ENCODE measurements at regions not wholly inside any gene's neighbourhood (a gene's known extent, or its start where the extent isn't known, plus 50 kb on each side); places are given as distances from the start of the nearest gene placed in this dataset.

- H4K5ac ChIP-seq (ENCODE audit: insufficient read length, low read depth, low read length) = no peak overlapping the region
- H3K18ac ChIP-seq (ENCODE audit: extremely low read depth, low read length) = no peak overlapping the region
- DNase-seq (ENCODE audit: low read depth in 1 of 2, low spot score in 2 of 2) (no peak), FAIRE-seq (no peak)
- 90% methylated on average over 2 of the region's 2 CpGs; no CpG with 5 or more reads in 1 of the 2 experiments for WGBS, 2 experiments (ENCODE audit: extremely low coverage in 1 of 2, insufficient coverage in 1 of 2, insufficient read length in 1 of 2, insufficient replicate concordance in 2 of 2, low coverage in 1 of 2, low lambda C conversion rate in 2 of 2, missing lambda C conversion rate in 1 of 2)
- H4K20me1 ChIP-seq (replicated peaks in 1 of 2; ENCODE audit: control insufficient read depth in 1 of 2, insufficient read depth in 2 of 2, low read length in 2 of 2) = no peaks in the 10 kb centered on the region
- H2AFZ ChIP-seq (ENCODE audit: low read length) = peak overlapping the region; percentile 76
- no peak overlapping the region for H2BK120ac ChIP-seq (replicated peaks; ENCODE audit: low read depth, low read length)
- no peaks in the 10 kb centered on the region for H3K79me2 ChIP-seq (ENCODE audit: control insufficient read depth in 1 of 2, insufficient read depth in 2 of 2, low read length in 2 of 2)
- no peak overlapping the region for H4K91ac ChIP-seq (replicated peaks; ENCODE audit: insufficient read length, low read length)
- no peak overlapping the region for H3K56ac ChIP-seq (replicated peaks; ENCODE audit: insufficient read length, low read depth, low read length)
- no peak overlapping the region for H3K14ac ChIP-seq (ENCODE audit: insufficient read length)
- no peak overlapping the region for H3K4me3 ChIP-seq (ENCODE audit: extremely low read depth in 1 of 4, insufficient read depth in 2 of 4, low read depth in 3 of 4, low read length in 4 of 4)
- H2BK15ac ChIP-seq (ENCODE audit: low read length) = no peak overlapping the region
- CTCF ChIA-PET (ENCODE audit: partially characterized antibody) = interaction anchor here (0.8 to 1.2 kb wide), 2 partner anchors 8 to 101 kb away, joined by 3 to 4 read pairs; no protein-coding TSS in a partner anchor
- no peak overlapping the region for H3K4me2 ChIP-seq (ENCODE audit: insufficient read depth in 1 of 2, low read depth in 2 of 2, low read length in 2 of 2)
- H3K27ac ChIP-seq (ENCODE audit: low read depth, low read length) = no peak overlapping the region
- no peak overlapping the region for H2BK5ac ChIP-seq (ENCODE audit: low read depth, low read length)
- H3K23ac ChIP-seq (ENCODE audit: insufficient read length) = no peak overlapping the region
- H2AK5ac ChIP-seq (ENCODE audit: low read depth, low read length) = no peak overlapping the region
- no peaks in the 10 kb centered on the region for H3K9me3 ChIP-seq (ENCODE audit: insufficient read depth in 2 of 2, low read depth in 1 of 2, low read length in 1 of 2)
- H3K4ac ChIP-seq (replicated peaks; ENCODE audit: insufficient read length, low read depth, low read length) = no peak overlapping the region
- no peak overlapping the region for H2BK20ac ChIP-seq (ENCODE audit: low read length)
- POLR2A ChIA-PET (ENCODE audit: partially characterized antibody) = no interaction called here
- no peak overlapping the region for H2BK12ac ChIP-seq (ENCODE audit: low read depth, low read length)
- no peaks in the 10 kb centered on the region for H3K79me1 ChIP-seq (ENCODE audit: low read depth, low read length)
- TF ChIP-seq SIRT6 (IDR thresholded peaks at IDR 0.05; ENCODE audit: low read length) (no peak), TCF12 (IDR thresholded peaks at IDR 0.05; ENCODE audit: low read depth, low read length) (no peak), POLR2A (IDR thresholded peaks at IDR 0.05; ENCODE audit: control extremely low read depth in 1 of 2, low read depth in 2 of 2, low read length in 2 of 2) (no peak), TBP (IDR thresholded peaks at IDR 0.05; ENCODE audit: low read depth, low read length) (no peak)
- H3K27me3 ChIP-seq (replicated peaks in 1 of 4; ENCODE audit: control insufficient read depth in 3 of 4, extremely low read depth in 1 of 4, insufficient read depth in 3 of 4, low read length in 3 of 4) = no peaks in the 10 kb centered on the region
- H4K8ac ChIP-seq (ENCODE audit: extremely low read depth, insufficient read depth, low read length) = no peak overlapping the region
- H3K23me2 ChIP-seq (ENCODE audit: low read depth, low read length) = no peaks in the 10 kb centered on the region
- H3K36me3 ChIP-seq (ENCODE audit: control insufficient read depth in 2 of 4, insufficient read depth in 4 of 4, low read length in 3 of 4) = no peaks in the 10 kb centered on the region
- peaks cover 0 to 3% (median 0%) of the 10 kb centered on the region in 4 experiments; a peak in 1 of 7 replicates for H3K4me1 ChIP-seq (replicated peaks in 1 of 4; ENCODE audit: control insufficient read depth in 3 of 4, insufficient read depth in 4 of 4, low read length in 3 of 4)
- no peak overlapping the region for H3K9ac ChIP-seq (replicated peaks in 1 of 4; ENCODE audit: extremely low read depth in 1 of 4, low read depth in 3 of 4, low read length in 3 of 4)
Measured at GRCh38 chr2:155151945-155152344, 453.4 kb downstream of the KCNJ3 start.

All from H1 (cell line).